SIG-M5 treated with dmso at 0.1 percent for 504 hours (cell line): ENCODE measurements at regions not wholly inside any gene's neighbourhood (a gene's known extent, or its start where the extent isn't known, plus 50 kb on each side); places are given as distances from the start of the nearest gene placed in this dataset.
"Not testable (repeated sequence)": the region's sequence is repeated elsewhere in the genome, so short reads cannot be mapped to it uniquely, and the experiment has no call there.

Experiments
- DNase-seq: peaks from one replicate; lab custom pipeline; 2025; ENCODE audit not compliant: unreplicated experiment; lab: John Stamatoyannopoulos, UW

- no peak for DNase-seq
Measured at GRCh38 chr18:10138719-10139118, 224.9 kb downstream of the VAPA start.

GRCh38 chr18:10139783-10140410 lies 226.1 kb downstream of the VAPA start:
- DNase-seq = no peak

- peak; percentile 82 for DNase-seq
Measured at GRCh38 chr18:10140461-10141282, 226.9 kb downstream of the VAPA start.

- no peak for DNase-seq
Measured at GRCh38 chr18:10141559-10141958, 227.7 kb downstream of the VAPA start.

GRCh38 chr18:10142056-10142455 lies 228.2 kb downstream of the VAPA start:
- no peak for DNase-seq

GRCh38 chr18:10142496-10143160 lies 228.8 kb downstream of the VAPA start:
- no peak for DNase-seq

GRCh38 chr18:10143596-10143995 lies 229.8 kb downstream of the VAPA start:
- DNase-seq = no peak

- DNase-seq = no peak
Measured at GRCh38 chr18:10145546-10145945, 231.7 kb downstream of the VAPA start.

GRCh38 chr18:10147226-10147625 lies 233.4 kb downstream of the VAPA start:
- DNase-seq = no peak

- no peak for DNase-seq
Measured at GRCh38 chr18:10147752-10148151, 233.9 kb downstream of the VAPA start.

GRCh38 chr18:10148189-10148929 lies 234.5 kb downstream of the VAPA start:
- no peak for DNase-seq

- no peak for DNase-seq
Measured at GRCh38 chr18:10149768-10150556, 236.1 kb downstream of the VAPA start.

GRCh38 chr18:10150576-10150975 lies 236.8 kb downstream of the VAPA start:
- DNase-seq = not testable (repeated sequence)

- no peak for DNase-seq
Measured at GRCh38 chr18:10152475-10152874, 238.7 kb downstream of the VAPA start.

GRCh38 chr18:10153924-10154752 lies 240.3 kb downstream of the VAPA start:
- no peak for DNase-seq

- no peak for DNase-seq
Measured at GRCh38 chr18:10157706-10158105, 243.9 kb downstream of the VAPA start.

GRCh38 chr18:10160251-10160650 lies 246.4 kb downstream of the VAPA start:
- no peak for DNase-seq

GRCh38 chr18:10161315-10161714 lies 247.5 kb downstream of the VAPA start:
- DNase-seq = no peak

- no peak for DNase-seq
Measured at GRCh38 chr18:10162340-10162739, 248.5 kb downstream of the VAPA start.
